OCI-LY7 (cell line): ENCODE measurements at regions not wholly inside any gene's neighbourhood (a gene's known extent, or its start where the extent isn't known, plus 50 kb on each side); places are given as distances from the start of the nearest gene placed in this dataset.

Experiments used
- CTCF ChIP-seq: fragments of 200-600 bp; sonication (generic); conservative IDR thresholded peaks from 2 replicates; pipeline ENCODE4 v1.5.1; 2014; ENCODE audit warnings: mild to moderate bottlenecking, antibody characterized with exemption, low read length, moderate library complexity, mixed read lengths
- EZH2phosphoT487 ChIP-seq: fragments of 200-600 bp; sonication (generic); IDR thresholded peaks from 2 replicates; pipeline ENCODE4 v1.6.1; 2018; ENCODE audit warnings: low read depth, borderline replicate concordance, mild to moderate bottlenecking, mixed run types, antibody characterized with exemption, low read length, moderate library complexity, mixed read lengths

- TF ChIP-seq CTCF (no peak), EZH2phosphoT487 (no peak)
These were observed 52.7 kb upstream of the POU1F1 start for GRCh38 chr3:87329065-87329464.
